HG03175 (cell line): ENCODE measurements at regions not wholly inside any gene's neighbourhood (a gene's known extent, or its start where the extent isn't known, plus 50 kb on each side); places are given as distances from the start of the nearest gene placed in this dataset.
"Not testable (repeated sequence)": the region's sequence is repeated elsewhere in the genome, so short reads cannot be mapped to it uniquely, and the experiment has no call there.

ENCODE experiments used
- ATAC-seq: cut with Tn5 transposase; IDR thresholded peaks from one replicate; pipeline ENCODE4 v1.9.1; 2021; ENCODE audit warnings: mild to moderate bottlenecking, moderate library complexity; ENCODE audit not compliant: unreplicated experiment

- no peak for ATAC-seq
Measured at GRCh38 chr16:8458481-8459046, 131.7 kb downstream of the TMEM114 start.

DNA sequence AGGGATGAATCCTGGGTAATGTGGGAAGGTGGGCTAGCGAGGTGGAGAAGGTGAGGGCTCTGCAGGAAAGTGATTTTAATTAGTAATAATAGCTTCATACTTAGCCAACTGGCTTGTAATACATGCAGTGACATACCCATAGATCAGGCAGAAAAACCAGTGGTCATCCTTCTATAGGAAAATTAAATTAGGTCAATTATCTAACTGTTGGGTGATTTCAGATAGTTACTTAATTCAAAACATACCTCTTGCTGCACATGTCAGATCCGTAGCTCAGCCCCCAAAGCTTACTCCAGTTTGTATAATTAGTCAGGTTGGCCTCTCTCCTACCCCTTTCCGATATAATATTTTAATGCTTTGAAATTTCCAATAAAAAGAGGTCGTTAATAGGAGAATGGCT is 137.0 kb downstream of the TMEM114 start:
- ATAC-seq: no peak

DNA sequence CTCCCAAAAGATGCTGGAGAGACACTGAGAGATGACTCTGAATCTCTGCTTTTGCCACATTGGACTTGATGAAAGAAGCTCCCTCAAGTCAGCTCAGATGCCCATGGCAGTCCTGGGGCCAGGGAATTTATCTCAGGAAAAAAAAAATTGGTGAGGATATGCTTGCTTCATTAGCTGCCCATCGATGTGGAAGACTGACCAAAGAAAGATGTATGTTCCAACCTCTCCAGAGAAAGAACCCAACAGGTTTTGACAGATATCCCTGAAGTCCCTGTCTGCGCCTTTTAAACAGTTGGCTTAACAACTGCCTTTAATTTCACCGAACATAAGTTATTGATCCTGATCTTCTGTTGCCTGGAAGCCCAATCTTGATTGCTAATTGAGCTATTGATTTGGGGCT is 137.4 kb downstream of the TMEM114 start:
- no peak for ATAC-seq

GRCh38 chr16:8436931-8437330 is 153.4 kb downstream of the TMEM114 start:
- ATAC-seq: no peak

GRCh38 chr16:8431783-8432182 is 158.5 kb downstream of the TMEM114 start:
- ATAC-seq: no peak

GRCh38 chr16:8430401-8430800 is 159.9 kb downstream of the TMEM114 start:
- no peak for ATAC-seq

- no peak for ATAC-seq
Measured at GRCh38 chr16:8426569-8426968, 163.7 kb downstream of the TMEM114 start.

DNA sequence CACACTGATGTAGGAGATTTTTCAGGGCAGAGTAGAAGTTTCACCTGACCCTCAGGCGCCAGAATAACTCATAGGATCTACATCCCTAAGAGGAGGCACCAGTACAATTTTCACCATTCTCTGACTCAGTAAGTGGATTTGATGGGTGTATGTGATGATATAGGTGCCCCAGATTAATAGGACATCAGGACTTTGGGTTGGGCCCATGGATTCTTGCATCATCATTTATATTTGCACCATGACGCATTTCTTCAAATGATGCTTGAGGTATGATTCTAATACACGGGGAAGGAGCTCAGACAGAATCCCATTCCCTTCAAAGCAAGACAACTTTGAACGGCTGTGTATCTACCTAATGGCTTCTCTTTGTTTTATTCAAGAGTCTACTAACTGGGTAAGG is 173.2 kb downstream of the TMEM114 start:
- ATAC-seq: no peak

DNA sequence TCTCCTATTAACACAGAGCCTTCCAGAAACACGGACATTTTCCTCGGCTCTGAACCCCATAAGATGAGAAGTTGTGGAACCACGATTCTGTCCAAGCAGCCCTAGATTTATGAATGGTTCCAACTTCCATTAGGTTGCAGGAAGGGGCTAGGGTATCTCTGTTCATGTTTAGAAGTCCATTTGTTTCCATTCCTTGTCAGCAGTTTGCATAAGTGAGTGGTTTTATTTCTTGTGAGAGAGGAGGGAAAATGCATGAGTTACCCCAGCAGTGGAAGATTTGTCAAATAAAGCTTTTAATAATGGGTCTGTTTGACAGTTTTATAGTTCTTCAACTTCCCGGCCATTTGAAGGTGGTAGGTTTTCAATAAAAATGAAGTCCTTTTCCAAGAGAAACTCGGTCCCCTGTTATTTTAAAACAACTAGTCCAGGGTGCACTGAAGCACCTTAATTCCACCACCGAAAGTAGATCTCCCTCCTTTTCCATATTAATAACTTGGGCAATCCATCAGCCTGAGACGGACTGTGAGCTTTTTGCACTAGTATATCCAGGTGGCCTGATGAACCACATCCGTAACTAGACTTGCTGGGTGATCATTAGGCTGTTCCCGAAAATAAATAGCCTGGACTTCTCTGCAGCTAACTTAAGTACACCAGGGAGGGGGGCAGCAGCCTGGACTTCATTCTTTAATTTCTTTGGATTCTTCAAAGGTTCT is 181.3 kb downstream of the TMEM114 start:
- ATAC-seq: no peak

DNA sequence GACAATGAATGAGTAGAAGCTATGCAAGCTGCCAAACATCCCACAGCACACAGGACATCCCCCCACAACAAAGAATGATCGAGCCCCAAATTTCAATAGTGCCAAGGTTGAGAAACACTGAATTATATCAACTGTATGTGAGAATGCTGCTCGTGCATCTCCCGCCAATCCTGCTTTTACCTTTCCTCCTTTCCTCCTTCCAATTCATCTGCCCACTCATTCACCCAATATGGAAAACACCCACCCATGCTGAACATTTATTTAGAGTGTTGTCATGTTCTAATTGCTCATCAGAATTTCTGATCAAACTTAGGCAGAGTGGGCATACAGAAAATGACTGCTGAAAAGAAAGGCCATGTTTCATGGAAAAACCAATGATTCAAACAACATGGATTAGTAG is 183.0 kb downstream of the TMEM114 start:
- no peak for ATAC-seq

DNA sequence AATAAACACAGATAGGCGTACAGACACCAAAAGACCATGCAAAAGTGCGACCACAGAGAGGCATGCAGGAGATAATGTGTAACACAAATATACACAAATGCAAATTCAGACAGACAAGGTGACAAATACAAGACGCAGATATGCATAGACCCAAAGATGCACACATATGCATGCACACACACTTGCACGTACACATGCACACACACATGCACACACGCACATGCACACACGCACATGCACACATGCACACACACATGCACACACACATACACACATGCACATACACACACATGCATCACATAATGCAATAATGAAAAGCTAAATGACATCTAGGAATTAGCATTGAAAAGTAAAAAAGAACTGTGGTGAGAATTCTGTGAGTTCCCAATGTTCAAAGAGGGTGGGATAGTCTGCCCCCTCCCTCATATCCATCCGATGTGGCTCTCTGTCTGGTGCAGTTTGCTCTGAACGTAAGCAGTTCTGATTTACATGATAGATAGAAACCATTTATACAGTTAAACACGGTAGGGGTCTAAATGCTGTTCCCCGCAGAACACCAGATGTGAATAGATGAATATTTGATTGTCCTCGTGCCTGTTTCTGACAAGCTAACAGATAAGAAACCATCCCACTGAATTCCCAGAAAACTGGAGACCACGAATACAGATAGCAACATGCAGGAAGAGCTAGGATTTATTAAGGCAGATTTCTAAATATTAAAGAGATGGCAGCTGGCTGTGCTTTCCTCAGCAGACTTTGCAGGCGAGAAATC is 186.1 kb downstream of the TMEM114 start:
- no peak for ATAC-seq

DNA sequence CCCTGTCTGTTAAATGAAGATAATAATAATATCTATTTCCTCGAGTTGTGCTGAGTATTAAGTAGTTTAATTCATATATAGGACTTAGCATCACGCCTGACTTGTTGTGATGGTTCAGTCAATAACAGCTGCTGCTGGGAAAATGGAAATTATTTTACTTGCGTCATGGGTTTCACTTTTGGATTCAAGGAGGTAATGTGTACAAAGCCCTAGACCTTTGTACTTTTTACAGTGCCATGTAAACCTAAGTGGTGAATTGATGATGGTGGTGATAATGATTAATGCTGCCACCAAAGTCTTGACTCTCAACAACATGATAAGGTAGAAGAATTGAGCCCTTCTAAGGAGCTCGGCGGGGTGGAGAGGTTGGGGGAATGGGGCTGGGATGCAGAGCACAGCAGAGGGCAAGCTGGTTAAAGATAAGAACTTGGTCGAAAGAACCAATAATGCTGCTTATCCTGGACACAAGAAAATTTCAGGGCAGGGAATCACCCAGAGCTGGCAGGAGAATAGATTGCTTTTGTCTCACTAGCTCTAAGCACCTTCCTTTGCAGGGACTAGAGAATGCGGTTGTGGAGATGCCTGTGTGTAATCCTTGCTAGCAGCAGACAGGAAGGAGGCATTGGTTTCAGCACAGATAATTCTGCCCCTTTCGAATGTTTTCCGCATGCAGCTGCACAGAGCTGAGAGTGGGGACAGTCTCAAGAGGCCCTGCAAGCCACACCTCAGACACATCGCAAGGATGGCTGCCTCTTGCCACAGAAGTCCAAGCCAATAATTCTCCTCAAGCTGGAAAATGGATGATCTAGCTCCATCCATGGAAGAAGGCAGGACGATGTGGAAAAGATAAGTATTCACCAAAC is 187.1 kb downstream of the TMEM114 start:
- ATAC-seq: no peak

DNA sequence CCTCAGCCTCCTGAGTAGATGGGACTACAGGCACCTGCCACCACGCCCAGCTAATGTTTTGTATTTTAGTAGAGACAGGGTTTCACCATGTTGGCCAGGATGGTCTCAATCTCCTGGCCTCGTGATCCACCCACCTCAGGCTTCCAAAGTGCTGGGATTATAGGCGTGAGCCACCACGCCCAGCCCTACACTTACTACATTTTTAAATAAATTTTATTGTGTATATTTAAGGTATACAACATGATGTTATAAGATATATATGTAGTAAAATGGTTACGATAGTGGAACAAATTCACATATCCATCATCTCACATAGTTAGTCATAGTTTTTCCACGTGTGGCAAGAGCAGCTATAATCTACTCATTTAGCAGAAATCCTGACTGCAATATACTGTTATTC is 189.6 kb downstream of the TMEM114 start:
- ATAC-seq: not testable (repeated sequence)

- no peak for ATAC-seq
Measured at GRCh38 chr16:8398548-8398947, 191.8 kb downstream of the TMEM114 start.

DNA sequence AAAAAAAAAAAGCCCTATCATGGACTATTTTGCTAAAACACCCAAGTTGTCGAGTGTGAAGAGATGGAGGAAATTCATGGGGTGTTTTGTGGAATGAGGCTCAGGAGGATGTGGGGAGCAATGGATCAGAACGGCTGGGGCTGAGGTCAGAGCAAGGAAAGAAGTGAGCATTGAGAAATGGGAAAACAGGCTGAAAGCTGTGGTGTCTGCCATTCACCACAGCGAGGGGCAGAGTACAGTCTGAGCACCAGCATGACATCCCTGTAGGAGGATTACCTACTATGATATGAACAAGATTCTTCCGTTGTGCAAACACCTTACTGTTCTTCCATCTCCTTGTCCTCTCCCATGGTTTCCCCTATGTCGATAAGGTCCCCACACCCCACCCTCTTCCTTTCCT is 193.1 kb downstream of the TMEM114 start:
- no peak for ATAC-seq

GRCh38 chr16:8396463-8396862 is 193.8 kb downstream of the TMEM114 start:
- no peak for ATAC-seq

GRCh38 chr16:8391257-8391656 is 199.1 kb downstream of the TMEM114 start:
- ATAC-seq: no peak

DNA sequence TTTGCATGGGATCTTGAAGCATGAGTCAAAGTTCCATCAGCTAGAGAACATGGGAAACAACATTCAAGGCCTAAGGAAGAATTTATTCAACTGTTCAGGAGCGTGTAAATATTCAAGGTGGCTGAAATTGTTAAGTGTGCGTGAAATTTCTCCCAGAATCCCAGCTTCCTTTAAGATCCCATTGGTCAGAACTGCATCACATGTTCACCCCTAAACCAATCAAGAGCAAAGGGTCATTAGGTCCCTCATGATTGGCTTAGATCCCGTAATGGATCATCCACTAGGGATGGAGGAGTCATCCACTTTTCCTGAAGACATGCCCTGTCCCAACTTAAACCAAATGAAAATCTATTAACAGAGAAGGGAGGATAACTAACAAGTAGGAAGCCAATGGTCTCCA is 201.6 kb downstream of the TMEM114 start:
- ATAC-seq: no peak

GRCh38 chr16:8381814-8382213 is 208.5 kb downstream of the TMEM114 start:
- no peak for ATAC-seq

GRCh38 chr16:8380311-8380710 is 210.0 kb downstream of the TMEM114 start:
- no peak for ATAC-seq

DNA sequence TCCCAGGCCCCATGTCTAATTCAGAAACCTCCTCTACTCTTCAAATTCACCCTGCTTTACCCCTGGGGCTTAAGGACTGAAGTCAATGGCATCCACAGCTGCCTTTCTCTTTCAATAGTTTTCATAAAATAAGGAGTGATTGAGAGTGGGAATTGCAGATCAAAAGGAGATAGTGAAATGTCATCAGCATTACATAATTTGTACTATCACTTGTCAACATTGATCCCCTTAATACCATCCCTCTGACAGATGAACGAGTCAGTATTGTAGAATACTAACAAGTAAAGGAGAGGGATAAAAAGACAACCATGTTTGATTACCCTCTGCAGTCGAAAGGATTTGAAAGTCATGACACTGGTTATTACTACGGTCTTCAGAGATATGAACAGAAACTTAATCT is 212.4 kb downstream of the TMEM114 start:
- ATAC-seq: no peak
